Neuronal stem cell (in vitro differentiated cells): ENCODE measurements at regions not wholly inside any gene's neighbourhood (a gene's known extent, or its start where the extent isn't known, plus 50 kb on each side); places are given as distances from the start of the nearest gene placed in this dataset.

Experiments used
- DNase-seq: peaks from one replicate; pipeline ENCODE4 v3.0.0-alpha.2; 2013; ENCODE audit warnings: low spot score
- H2AFZ ChIP-seq: one replicate; pipeline ENCODE4 v1.6.1; 2013; ENCODE audit warnings: mild to moderate bottlenecking, low read length, inconsistent platforms
- H2AK5ac ChIP-seq: 2 replicates; pipeline ENCODE4 v1.6.1; 2013; ENCODE audit warnings: low read depth, mild to moderate bottlenecking, inconsistent platforms, low read length, moderate library complexity, mixed read lengths
- H2BK120ac ChIP-seq: 2 replicates; pipeline ENCODE4 v1.6.1; 2013; ENCODE audit warnings: low read depth, mild to moderate bottlenecking, inconsistent platforms, low read length, moderate library complexity, mixed read lengths
- H2BK12ac ChIP-seq: one replicate; pipeline ENCODE4 v1.6.1; 2013; ENCODE audit warnings: low read length, inconsistent platforms
- H2BK15ac ChIP-seq: 2 replicates; pipeline ENCODE4 v1.6.1; 2013; ENCODE audit warnings: mild to moderate bottlenecking, low read length, inconsistent platforms, mixed read lengths
- H2BK5ac ChIP-seq: one replicate; pipeline ENCODE4 v1.6.1; 2013; ENCODE audit warnings: inconsistent platforms, mild to moderate bottlenecking, low read length, moderate library complexity
- H3K14ac ChIP-seq: one replicate; pipeline ENCODE4 v1.6.1; 2013; ENCODE audit warnings: low read length, inconsistent platforms
- H3K18ac ChIP-seq: 2 replicates; pipeline ENCODE4 v1.6.1; 2013; ENCODE audit warnings: low read length, inconsistent platforms
- H3K23ac ChIP-seq: 2 replicates; pipeline ENCODE4 v1.6.1; 2013; ENCODE audit warnings: low read depth, mild to moderate bottlenecking, mixed read lengths, low read length, inconsistent platforms; ENCODE audit not compliant: poor library complexity
- H3K27ac ChIP-seq: replicated peaks from 3 replicates; pipeline ENCODE4 v1.5.1; 2013; ENCODE audit warnings: low read length, inconsistent platforms
- H3K27me3 ChIP-seq, 3 experiments: 2 replicates each; pipeline ENCODE4 v1.6.1; 2013; ENCODE audit warnings: low read length in 3 of 3, mild to moderate bottlenecking in 2 of 3, inconsistent platforms in 1 of 3, low read depth in 1 of 3, mixed read lengths in 1 of 3, moderate library complexity in 1 of 3; ENCODE audit not compliant: control insufficient read depth in 3 of 3, insufficient read depth in 3 of 3
- H3K36me3 ChIP-seq, 2 donors: replicated peaks in 1 of 2; 2 replicates each; pipeline ENCODE4 v1.6.1; 2013; ENCODE audit warnings: low read length in 2 of 2; ENCODE audit not compliant: control insufficient read depth in 2 of 2, insufficient read depth in 2 of 2
- H3K4ac ChIP-seq: 2 replicates; pipeline ENCODE4 v1.6.1; 2013; ENCODE audit warnings: inconsistent platforms, mild to moderate bottlenecking, low read length, moderate library complexity
- H3K4me1 ChIP-seq, 2 donors: 1 replicate in 1 of 2; 2 replicates in 1 of 2; pipeline ENCODE4 v1.6.1; 2013; ENCODE audit warnings: low read length in 2 of 2, low read depth in 1 of 2; ENCODE audit not compliant: control insufficient read depth in 2 of 2, insufficient read depth in 1 of 2
- H3K4me2 ChIP-seq: one replicate; pipeline ENCODE4 v1.6.1; 2013; ENCODE audit warnings: mild to moderate bottlenecking, low read length, inconsistent platforms; ENCODE audit not compliant: insufficient read depth, poor library complexity, severe bottlenecking
- H3K4me3 ChIP-seq, 2 donors: 2 replicates each; pipeline ENCODE4 v1.5.1; 2013; ENCODE audit warnings: low read length in 2 of 2, mild to moderate bottlenecking in 2 of 2, inconsistent platforms in 1 of 2, moderate library complexity in 1 of 2
- H3K79me1 ChIP-seq: one replicate; pipeline ENCODE4 v1.6.1; 2013; ENCODE audit warnings: low read depth, mild to moderate bottlenecking, inconsistent platforms, low read length, moderate library complexity
- H3K9ac ChIP-seq: one replicate; pipeline ENCODE4 v1.6.1; 2013; ENCODE audit warnings: mild to moderate bottlenecking, low read depth, low read length, inconsistent platforms; ENCODE audit not compliant: poor library complexity
- H3K9me3 ChIP-seq, 2 donors: replicated peaks in 1 of 2; 2 replicates each; pipeline versions ENCODE3 to v1.6.1; 2013; ENCODE audit warnings: low read length in 2 of 2, mild to moderate bottlenecking in 2 of 2, inconsistent platforms in 1 of 2, low read depth in 1 of 2, mixed read lengths in 1 of 2, moderate library complexity in 1 of 2; ENCODE audit not compliant: control insufficient read depth in 2 of 2, insufficient read depth in 1 of 2
- H4K8ac ChIP-seq: one replicate; pipeline ENCODE4 v1.6.1; 2013; ENCODE audit warnings: low read depth, mild to moderate bottlenecking, inconsistent platforms, low read length, moderate library complexity
- H4K91ac ChIP-seq: one replicate; pipeline ENCODE4 v1.6.1; 2013; ENCODE audit warnings: low read length, low read depth, mild to moderate bottlenecking, inconsistent platforms; ENCODE audit not compliant: poor library complexity
- WGBS, 2 donors: extraction: QIAGEN DNeasy Blood & Tissue Kit; methylation state at CpG; one replicate each; pipeline ENCODE4 v1.1.7; 2013; ENCODE audit warnings: missing lambda C conversion rate in 2 of 2, mixed read lengths in 1 of 2; ENCODE audit not compliant: insufficient read length in 2 of 2, insufficient replicate concordance in 1 of 2; ENCODE audit errors: extremely low coverage in 2 of 2; 5-methylcytosine and 5-hydroxymethylcytosine counted together

GRCh38 chr11:120012245-120012644, 125.7 kb downstream of the TRIM29 start:
- Histone ChIP-seq H2AFZ (no peak overlapping the region), H4K8ac (no peak overlapping the region), H2BK15ac (no peak overlapping the region), H3K27ac (no peak overlapping the region), H3K4me2 (no peak overlapping the region), H2BK120ac (no peak overlapping the region), H3K9me3 (no peaks in the 10 kb centered on the region), H3K36me3 (no peaks in the 10 kb centered on the region), H3K9ac (no peak overlapping the region), H2BK12ac (no peak overlapping the region), H3K4ac (no peak overlapping the region), H3K23ac (no peak overlapping the region), H2BK5ac (no peak overlapping the region), H3K79me1 (no peaks in the 10 kb centered on the region), H3K4me1 (peaks cover 0 to 12% of the 10 kb centered on the region in 2 donors), H3K14ac (no peak overlapping the region), H2AK5ac (no peak overlapping the region), H4K91ac (no peak overlapping the region), H3K4me3 (no peak overlapping the region), H3K27me3 (peaks cover 0 to 30% (median 0%) of the 10 kb centered on the region in 3 experiments), H3K18ac (no peak overlapping the region)
- DNase-seq = no peak
- WGBS, 2 donors = no CpG with 5 or more reads among the region's 7 CpGs

GRCh38 chr11:120011836-120012235, 126.1 kb downstream of the TRIM29 start:
- no peak overlapping the region for H3K4ac ChIP-seq
- no peak overlapping the region for H3K18ac ChIP-seq
- no peak overlapping the region for H3K27ac ChIP-seq
- no peak overlapping the region for H4K8ac ChIP-seq
- H2AK5ac ChIP-seq = no peak overlapping the region
- DNase-seq = no peak
- H3K79me1 ChIP-seq = no peaks in the 10 kb centered on the region
- no CpG with 5 or more reads among the region's 10 CpGs for WGBS, 2 donors
- no peak overlapping the region for H3K14ac ChIP-seq
- no peak overlapping the region for H2BK12ac ChIP-seq
- no peaks in the 10 kb centered on the region for H3K36me3 ChIP-seq
- no peak overlapping the region for H2BK120ac ChIP-seq
- peaks cover 0 to 27% (median 0%) of the 10 kb centered on the region in 3 experiments for H3K27me3 ChIP-seq
- no peak overlapping the region for H2AFZ ChIP-seq
- H3K4me3 ChIP-seq = no peak overlapping the region
- H3K9ac ChIP-seq = no peak overlapping the region
- peaks cover 0 to 12% of the 10 kb centered on the region in 2 donors for H3K4me1 ChIP-seq
- no peak overlapping the region for H3K23ac ChIP-seq
- no peak overlapping the region for H2BK5ac ChIP-seq
- no peaks in the 10 kb centered on the region for H3K9me3 ChIP-seq
- H3K4me2 ChIP-seq = no peak overlapping the region
- H4K91ac ChIP-seq = no peak overlapping the region
- H2BK15ac ChIP-seq = no peak overlapping the region

DNA sequence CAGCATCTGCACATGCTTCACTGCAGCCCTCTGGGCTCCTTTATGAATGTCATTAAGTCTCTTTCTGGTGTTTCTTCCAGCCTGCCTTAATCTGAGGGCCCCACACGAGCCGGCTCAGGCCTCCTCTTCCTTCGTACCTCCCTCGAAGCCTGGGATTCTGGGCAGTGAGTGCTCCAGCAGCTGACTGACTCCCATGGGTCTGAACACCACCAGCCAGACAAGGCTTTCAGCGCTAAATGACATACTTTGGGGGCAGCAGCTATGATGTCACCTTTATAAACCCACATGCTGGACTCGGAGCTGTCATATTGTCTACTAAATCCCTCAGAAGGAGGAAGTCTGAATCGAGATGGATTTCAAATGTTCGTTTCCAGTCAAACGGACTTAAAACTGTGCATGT, 127.1 kb downstream of the TRIM29 start:
- H4K91ac ChIP-seq = no peak overlapping the region
- no peak overlapping the region for H4K8ac ChIP-seq
- H2BK15ac ChIP-seq = no peak overlapping the region
- H2BK5ac ChIP-seq = no peak overlapping the region
- H3K27ac ChIP-seq = no peak overlapping the region
- no peak overlapping the region for H3K14ac ChIP-seq
- no CpG with 5 or more reads among the region's 9 CpGs for WGBS, 2 donors
- peaks cover 0 to 18% (median 0%) of the 10 kb centered on the region in 3 experiments for H3K27me3 ChIP-seq
- H3K18ac ChIP-seq = no peak overlapping the region
- no peaks in the 10 kb centered on the region for H3K79me1 ChIP-seq
- H2AK5ac ChIP-seq = no peak overlapping the region
- no peak for DNase-seq
- no peak overlapping the region for H3K4me3 ChIP-seq
- no peak overlapping the region for H3K4me2 ChIP-seq
- no peak overlapping the region for H3K23ac ChIP-seq
- no peak overlapping the region for H3K9ac ChIP-seq
- H2BK120ac ChIP-seq = no peak overlapping the region
- H3K9me3 ChIP-seq = no peaks in the 10 kb centered on the region
- no peak overlapping the region for H2AFZ ChIP-seq
- no peak overlapping the region for H2BK12ac ChIP-seq
- H3K4ac ChIP-seq = no peak overlapping the region
- peaks cover 0 to 12% of the 10 kb centered on the region in 2 donors for H3K4me1 ChIP-seq
- H3K36me3 ChIP-seq = no peaks in the 10 kb centered on the region

DNA sequence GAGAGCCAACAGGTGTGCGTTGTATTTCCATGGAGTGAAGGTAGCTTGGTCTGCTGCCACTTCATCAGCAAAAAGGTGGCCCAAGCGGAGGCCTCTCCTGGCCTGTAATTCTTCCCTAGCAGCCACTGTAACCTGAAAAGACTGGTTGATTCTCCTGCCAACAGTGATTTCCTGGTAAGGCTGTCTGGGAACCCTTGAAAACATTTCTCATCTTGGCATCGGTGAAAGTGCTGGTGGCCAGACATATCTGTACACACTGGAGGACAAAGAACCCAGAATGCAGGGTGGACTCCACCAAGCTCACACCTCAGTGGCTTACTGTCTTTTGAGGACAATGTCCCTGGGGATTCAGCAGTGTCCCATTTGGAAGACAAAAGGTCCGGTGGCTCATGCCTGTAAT, 128.0 kb downstream of the TRIM29 start:
- Histone ChIP-seq H3K79me1 (no peaks in the 10 kb centered on the region), H3K14ac (no peak overlapping the region), H3K9me3 (no peaks in the 10 kb centered on the region), H2AFZ (no peak overlapping the region), H3K4me3 (no peak overlapping the region), H4K8ac (no peak overlapping the region), H3K4ac (no peak overlapping the region), H3K23ac (no peak overlapping the region), H2AK5ac (no peak overlapping the region), H2BK12ac (no peak overlapping the region), H3K27ac (no peak overlapping the region), H3K36me3 (no peaks in the 10 kb centered on the region), H4K91ac (no peak overlapping the region), H3K4me1 (peaks cover 0 to 12% of the 10 kb centered on the region in 2 donors), H3K18ac (no peak overlapping the region), H2BK5ac (no peak overlapping the region), H3K4me2 (no peak overlapping the region), H3K27me3 (peaks cover 0 to 12% (median 0%) of the 10 kb centered on the region in 3 experiments), H2BK15ac (no peak overlapping the region), H3K9ac (no peak overlapping the region), H2BK120ac (no peak overlapping the region)
- DNase-seq = no peak
- no CpG with 5 or more reads among the region's 4 CpGs for WGBS, 2 donors
